ENCODE measurements at regions not wholly inside any gene's neighbourhood (a gene's known extent, or its start where the extent isn't known, plus 50 kb on each side); places are given as distances from the start of the nearest gene placed in this dataset.

DNA sequence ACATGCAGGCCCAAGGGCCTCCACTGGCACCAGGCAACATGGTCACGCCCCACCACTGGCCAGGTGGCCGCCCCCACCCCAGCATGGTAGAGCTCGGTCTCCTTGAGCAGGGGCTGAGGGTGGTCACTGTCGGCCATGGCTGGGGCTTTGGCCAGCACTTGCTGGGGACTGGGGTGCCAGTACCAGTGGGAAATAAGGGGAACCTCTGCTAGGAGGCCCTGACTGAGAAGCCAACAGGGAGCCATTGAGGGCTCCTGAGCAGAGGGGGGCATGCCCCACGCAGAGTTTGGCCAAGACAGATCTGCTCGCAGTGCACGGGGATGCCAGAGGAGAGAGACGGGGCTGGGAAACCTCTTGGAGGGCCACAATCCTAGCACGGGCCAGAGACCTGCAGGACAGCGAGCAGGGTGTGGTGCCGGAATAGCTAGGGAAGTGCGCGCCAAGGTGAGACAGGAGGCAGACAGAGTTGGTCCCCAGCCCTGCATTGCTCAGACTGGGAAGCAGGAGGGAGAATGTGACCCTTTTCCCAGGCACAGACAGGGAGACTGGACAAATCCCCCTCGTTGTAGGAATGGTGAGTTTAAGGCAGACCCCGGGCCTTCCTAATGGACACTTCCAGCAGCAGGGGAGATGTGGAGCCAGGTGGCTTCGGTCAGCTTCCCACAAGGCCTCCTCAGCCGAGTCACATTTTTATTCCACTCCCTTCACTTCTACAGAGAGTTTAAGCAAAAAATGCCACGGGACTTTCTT, 179.0 kb upstream of the CST7 start:
- Histone ChIP-seq H3K4me1 (no peaks in the 10 kb centered on the region), H3K36me3 (ENCODE audit: insufficient read depth in 1 of 2, low read depth in 1 of 2) (no peaks in the 10 kb centered on the region), H3K27ac (no peak overlapping the region), H3K27me3 (ENCODE audit: insufficient read depth in 3 of 3, low read length in 2 of 3) (peaks cover 0 to 4% (median 0%) of the 10 kb centered on the region in 3 donors), H3K9me3 (no peaks in the 10 kb centered on the region), H3K4me3 (no peak overlapping the region)
- 90 to 91% (median 91%) methylated on average over 18 of the region's 18 CpGs for WGBS, 3 donors
- ATAC-seq (no peak), DNase-seq (no peak)
- TF ChIP-seq, protein P1, sequence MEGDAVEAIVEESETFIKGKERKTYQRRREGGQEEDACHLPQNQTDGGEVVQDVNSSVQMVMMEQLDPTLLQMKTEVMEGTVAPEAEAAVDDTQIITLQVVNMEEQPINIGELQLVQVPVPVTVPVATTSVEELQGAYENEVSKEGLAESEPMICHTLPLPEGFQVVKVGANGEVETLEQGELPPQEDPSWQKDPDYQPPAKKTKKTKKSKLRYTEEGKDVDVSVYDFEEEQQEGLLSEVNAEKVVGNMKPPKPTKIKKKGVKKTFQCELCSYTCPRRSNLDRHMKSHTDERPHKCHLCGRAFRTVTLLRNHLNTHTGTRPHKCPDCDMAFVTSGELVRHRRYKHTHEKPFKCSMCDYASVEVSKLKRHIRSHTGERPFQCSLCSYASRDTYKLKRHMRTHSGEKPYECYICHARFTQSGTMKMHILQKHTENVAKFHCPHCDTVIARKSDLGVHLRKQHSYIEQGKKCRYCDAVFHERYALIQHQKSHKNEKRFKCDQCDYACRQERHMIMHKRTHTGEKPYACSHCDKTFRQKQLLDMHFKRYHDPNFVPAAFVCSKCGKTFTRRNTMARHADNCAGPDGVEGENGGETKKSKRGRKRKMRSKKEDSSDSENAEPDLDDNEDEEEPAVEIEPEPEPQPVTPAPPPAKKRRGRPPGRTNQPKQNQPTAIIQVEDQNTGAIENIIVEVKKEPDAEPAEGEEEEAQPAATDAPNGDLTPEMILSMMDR (IDR thresholded peaks at IDR 0.05): no peak
- intact Hi-C loops (cut with DNase I): no loop called here

DNA sequence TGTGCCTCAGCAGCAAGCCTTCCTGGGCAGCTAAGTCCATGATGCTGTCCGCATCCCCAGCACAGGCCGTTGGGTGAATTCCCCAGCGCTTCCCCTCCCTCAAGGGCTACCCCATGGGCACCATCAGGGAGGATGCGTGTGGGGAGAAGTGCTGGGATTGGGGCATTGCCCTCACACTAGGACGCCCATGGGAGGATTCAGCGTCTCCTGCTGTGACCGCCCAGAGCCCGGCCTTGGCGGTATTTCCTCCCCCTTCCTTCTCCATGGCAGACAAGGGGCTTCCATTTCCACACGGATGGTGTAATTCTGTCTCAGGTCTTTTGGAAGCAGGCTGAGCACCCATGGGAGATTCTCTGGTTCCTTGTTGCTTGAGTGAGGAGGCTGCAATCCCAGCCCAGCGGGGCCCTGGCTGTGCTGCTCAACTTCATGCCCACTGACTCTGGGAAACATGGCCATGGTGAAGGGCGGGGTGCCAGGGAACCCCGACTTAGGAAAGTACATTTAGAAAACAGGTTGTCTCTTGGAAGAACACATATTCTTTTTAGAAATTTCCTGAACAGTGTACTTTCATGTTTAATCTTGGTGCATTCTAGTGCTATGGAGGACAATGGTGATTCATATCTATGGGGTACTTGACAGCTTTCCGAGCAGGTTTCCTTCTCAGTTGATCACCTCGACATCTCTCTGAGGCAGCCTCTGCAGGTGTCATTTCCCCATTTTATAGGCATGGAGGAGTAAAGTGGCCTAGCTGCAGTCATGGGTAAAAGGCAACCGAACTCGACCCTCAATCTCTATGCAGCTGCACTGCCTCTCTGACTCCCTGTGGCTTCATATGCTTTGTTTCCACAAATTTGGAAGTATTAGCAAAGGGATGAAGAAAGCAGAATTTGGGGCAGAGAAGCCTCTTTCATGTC, 178.2 kb upstream of the CST7 start:
- TF ChIP-seq, protein P1 (IDR thresholded peaks at IDR 0.05): no peak
- 87 to 91% (median 90%) methylated on average over 17 of the region's 17 CpGs for WGBS, 3 donors
- Histone ChIP-seq H3K4me1 (no peaks in the 10 kb centered on the region), H3K9me3 (no peaks in the 10 kb centered on the region), H3K36me3 (ENCODE audit: insufficient read depth in 1 of 2, low read depth in 1 of 2) (no peaks in the 10 kb centered on the region), H3K4me3 (no peak overlapping the region), H3K27ac (no peak overlapping the region), H3K27me3 (ENCODE audit: insufficient read depth in 3 of 3, low read length in 2 of 3) (peaks cover 0 to 4% (median 0%) of the 10 kb centered on the region in 3 donors)
- intact Hi-C loops (cut with DNase I): no loop called here
- ATAC-seq (no peak), DNase-seq (no peak)

DNA sequence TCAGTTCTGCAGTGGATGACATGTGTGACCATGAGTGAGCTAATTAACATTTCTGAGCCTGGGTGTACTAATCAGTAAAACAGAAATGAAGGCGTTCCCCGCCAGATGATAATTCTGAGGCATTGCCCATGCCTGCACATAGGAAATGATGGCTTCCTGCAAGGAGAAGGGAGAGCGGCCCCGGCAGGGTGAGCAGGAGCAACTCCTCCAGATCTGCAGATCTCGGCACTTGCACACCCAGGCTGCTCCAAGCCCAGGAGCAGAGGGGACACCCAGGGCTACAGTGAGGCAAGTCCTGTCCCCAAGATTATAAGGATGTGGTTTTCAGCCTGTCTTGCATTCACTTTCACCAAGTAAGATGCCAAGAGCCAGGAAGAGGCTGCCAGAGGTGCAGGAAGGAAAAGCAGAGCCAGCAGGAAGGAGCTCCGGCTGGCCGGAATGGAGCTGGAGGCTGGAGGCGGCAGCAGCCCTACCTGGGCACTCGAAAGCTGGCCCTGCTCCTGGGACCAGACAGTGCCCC, 177.5 kb upstream of the CST7 start:
- intact Hi-C loops (cut with DNase I): no loop called here
- TF ChIP-seq, protein P1 (IDR thresholded peaks at IDR 0.05): no peak
- no peak for ATAC-seq
- Histone ChIP-seq H3K4me1 (no peaks in the 10 kb centered on the region), H3K27me3 (ENCODE audit: insufficient read depth in 3 of 3, low read length in 2 of 3) (peaks cover 0 to 6% (median 0%) of the 10 kb centered on the region in 3 donors), H3K9me3 (no peaks in the 10 kb centered on the region), H3K4me3 (no peak overlapping the region), H3K36me3 (ENCODE audit: insufficient read depth in 1 of 2, low read depth in 1 of 2) (no peaks in the 10 kb centered on the region), H3K27ac (no peak overlapping the region)
- DNase-seq: no peak
- 65 to 73% (median 67%) methylated on average over 9 of the region's 9 CpGs for WGBS, 3 donors

DNA sequence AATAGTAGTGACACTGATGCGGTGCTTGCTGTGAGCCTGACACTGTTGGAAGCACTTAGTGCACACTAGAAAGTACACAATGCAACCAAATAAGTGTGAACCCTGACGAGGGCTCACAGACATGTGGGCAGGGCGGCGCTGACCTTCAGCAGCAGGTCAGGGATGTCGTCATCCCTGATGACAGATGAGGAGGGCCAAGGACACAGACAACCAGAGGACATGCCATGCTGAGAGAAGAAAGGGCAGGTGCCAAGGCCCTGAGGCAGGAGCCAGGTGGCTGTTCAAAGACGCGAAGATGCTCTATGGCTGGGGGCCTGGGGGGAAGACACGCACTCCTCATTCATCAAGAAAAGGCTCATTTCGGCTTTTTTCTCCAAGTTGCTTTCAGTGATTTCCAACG, 176.4 kb upstream of the CST7 start:
- ATAC-seq (no peak), DNase-seq (no peak)
- Histone ChIP-seq H3K9me3 (no peaks in the 10 kb centered on the region), H3K27ac (no peak overlapping the region), H3K27me3 (ENCODE audit: insufficient read depth in 3 of 3, low read length in 2 of 3) (peaks cover 0 to 8% (median 1%) of the 10 kb centered on the region in 3 donors), H3K4me3 (no peak overlapping the region), H3K36me3 (ENCODE audit: insufficient read depth in 1 of 2, low read depth in 1 of 2) (no peaks in the 10 kb centered on the region), H3K4me1 (no peaks in the 10 kb centered on the region)
- TF ChIP-seq, protein P1 (IDR thresholded peaks at IDR 0.05): no peak
- 60 to 72% (median 64%) methylated on average over 10 of the region's 10 CpGs for WGBS, 3 donors
- intact Hi-C loops (cut with DNase I): no loop called here
